IMR-90 (cell line): ENCODE measurements at regions not wholly inside any gene's neighbourhood (a gene's known extent, or its start where the extent isn't known, plus 50 kb on each side); places are given as distances from the start of the nearest gene placed in this dataset.

ENCODE experiments used
- ATAC-seq: fragments of 200-7000 bp; cut with Tn5 transposase; 2 replicates; pipeline ENCODE4 v1.9.1; 2020; ENCODE audit warnings: low read depth, mild to moderate bottlenecking, moderate library complexity
- BruUV-seq: library from RNA; stranded (reverse); fragments of 400-500 nt; replicated peaks from 2 replicates; lab custom pipeline; 2021; lab: Mats Ljungman, UMichigan
- CTCF ChIA-PET: fragments of 300-600 bp; formaldehyde crosslinking; extraction: SDS; loops from one replicate; lab custom pipeline; 2021; ENCODE audit warnings: antibody characterized with exemption; lab: Yijun Ruan, JAX
- POLR2A ChIA-PET: fragments of 300-600 bp; sonication (Branson Sonifier 250); formaldehyde crosslinking; loops from one replicate; lab custom pipeline; 2022; ENCODE audit warnings: antibody characterized with exemption; ENCODE audit not compliant: unreplicated experiment; lab: Charles Lee
- DNase-seq: peaks from one replicate; pipeline ENCODE4 v3.0.0; 2013
- H2AFZ ChIP-seq: replicated peaks from 2 replicates; pipeline ENCODE3; 2013; ENCODE audit warnings: low read length, mild to moderate bottlenecking; ENCODE audit not compliant: poor library complexity
- H2AK5ac ChIP-seq: 2 replicates; pipeline ENCODE4 v1.6.1; 2013; ENCODE audit warnings: low read depth, low read length, inconsistent platforms
- H2AK9ac ChIP-seq: replicated peaks from 2 replicates; pipeline ENCODE3; 2013; ENCODE audit warnings: mild to moderate bottlenecking, low read depth, low read length, moderate library complexity; ENCODE audit not compliant: poor library complexity
- H2BK120ac ChIP-seq: 2 replicates; pipeline ENCODE4 v1.6.1; 2013; ENCODE audit warnings: low read depth, low read length, inconsistent platforms
- H2BK15ac ChIP-seq: 3 replicates; pipeline ENCODE4 v1.6.1; 2013; ENCODE audit warnings: low read depth, low read length, inconsistent platforms
- H2BK20ac ChIP-seq: 2 replicates; pipeline ENCODE4 v1.6.1; 2013; ENCODE audit warnings: low read depth, mild to moderate bottlenecking, inconsistent platforms, low read length, moderate library complexity
- H2BK5ac ChIP-seq: 2 replicates; pipeline ENCODE4 v1.6.1; 2013; ENCODE audit warnings: mild to moderate bottlenecking, low read depth, low read length, inconsistent platforms; ENCODE audit not compliant: poor library complexity, severe bottlenecking
- H3K14ac ChIP-seq: replicated peaks from 2 replicates; pipeline ENCODE4 v1.6.1; 2013; ENCODE audit warnings: low read depth, low read length, inconsistent platforms
- H3K18ac ChIP-seq: 2 replicates; pipeline ENCODE4 v1.6.1; 2013; ENCODE audit warnings: low read depth, low read length, control low read depth
- H3K23ac ChIP-seq: 2 replicates; pipeline ENCODE4 v1.6.1; 2013; ENCODE audit warnings: low read depth, low read length, inconsistent platforms
- H3K27ac ChIP-seq: 2 replicates; pipeline ENCODE4 v1.5.1; 2013; ENCODE audit warnings: mild to moderate bottlenecking, control low read depth, low read length; ENCODE audit not compliant: insufficient read depth
- H3K27me3 ChIP-seq: 2 replicates; pipeline ENCODE4 v1.6.1; 2013; ENCODE audit warnings: low read length; ENCODE audit not compliant: control insufficient read depth, insufficient read depth
- H3K36me3 ChIP-seq: 2 replicates; pipeline ENCODE4 v1.6.1; 2013; ENCODE audit warnings: low read length, mixed read lengths; ENCODE audit not compliant: control insufficient read depth, insufficient read depth
- H3K4ac ChIP-seq: 2 replicates; pipeline ENCODE4 v1.6.1; 2013; ENCODE audit warnings: low read depth, low read length, inconsistent platforms
- H3K4me1 ChIP-seq: 2 replicates; pipeline ENCODE4 v1.6.1; 2013; ENCODE audit warnings: low read length, mixed read lengths; ENCODE audit not compliant: control insufficient read depth, insufficient read depth
- H3K4me2 ChIP-seq: 2 replicates; pipeline ENCODE4 v1.6.1; 2013; ENCODE audit warnings: low read depth, mild to moderate bottlenecking, control low read depth, low read length, moderate library complexity
- H3K4me3 ChIP-seq: 2 replicates; pipeline ENCODE4 v1.5.1; 2013; ENCODE audit warnings: low read depth, mild to moderate bottlenecking, control low read depth, low read length, moderate library complexity; ENCODE audit not compliant: insufficient read depth
- H3K56ac ChIP-seq: 2 replicates; pipeline ENCODE4 v1.6.1; 2013; ENCODE audit warnings: low read length, inconsistent platforms; ENCODE audit not compliant: insufficient read depth; ENCODE audit errors: extremely low read depth
- H3K79me1 ChIP-seq, 2 experiments: 2 replicates each; pipeline ENCODE4 v1.6.1; 2013; ENCODE audit warnings: low read length in 2 of 2, inconsistent platforms in 1 of 2, low read depth in 1 of 2
- H3K9ac ChIP-seq: 2 replicates; pipeline ENCODE4 v1.6.1; 2013; ENCODE audit warnings: low read depth, low read length, control low read depth
- H3K9me1 ChIP-seq: 2 replicates; pipeline ENCODE4 v1.6.1; 2013; ENCODE audit warnings: low read length, inconsistent platforms; ENCODE audit not compliant: insufficient read depth
- H3K9me3 ChIP-seq: 2 replicates; pipeline ENCODE4 v1.6.1; 2013; ENCODE audit warnings: low read length; ENCODE audit not compliant: control insufficient read depth, insufficient read depth
- H4K20me1 ChIP-seq: 2 replicates; pipeline ENCODE4 v1.6.1; 2013; ENCODE audit warnings: low read length, inconsistent platforms; ENCODE audit not compliant: insufficient read depth
- H4K5ac ChIP-seq: 2 replicates; pipeline ENCODE4 v1.6.1; 2013; ENCODE audit warnings: mild to moderate bottlenecking, low read depth, low read length, control low read depth
- H4K8ac ChIP-seq, 2 experiments: 2 replicates each; pipeline ENCODE4 v1.6.1; 2013; ENCODE audit warnings: low read depth in 2 of 2, low read length in 2 of 2, control low read depth in 1 of 2, inconsistent platforms in 1 of 2
- H4K91ac ChIP-seq: 2 replicates; pipeline ENCODE4 v1.6.1; 2013; ENCODE audit warnings: low read depth, low read length, inconsistent platforms; ENCODE audit not compliant: insufficient read depth
- BHLHE40 ChIP-seq: fragments of 150-350 bp; IDR thresholded peaks from 2 replicates; pipeline ENCODE4 v1.6.1; 2016; ENCODE audit warnings: mild to moderate bottlenecking, low read depth, low read length
- CEBPB ChIP-seq: IDR thresholded peaks from 2 replicates; pipeline ENCODE4 v1.6.1; 2012; ENCODE audit warnings: low read depth, low read length, improper control_type of control experiment
- CHD1 ChIP-seq: IDR thresholded peaks from 2 replicates; pipeline ENCODE4 v1.6.1; 2012; ENCODE audit warnings: low read depth, low read length, improper control_type of control experiment
- FOS ChIP-seq: fragments of 150-350 bp; IDR thresholded peaks from 2 replicates; pipeline ENCODE4 v1.6.1; 2016; ENCODE audit warnings: low read depth, low read length
- MAFK ChIP-seq: IDR thresholded peaks from 2 replicates; pipeline ENCODE4 v1.6.1; 2012; ENCODE audit warnings: low read depth, low read length, improper control_type of control experiment
- MAZ ChIP-seq: IDR thresholded peaks from 2 replicates; pipeline ENCODE4 v1.6.1; 2012; ENCODE audit warnings: low read depth, mild to moderate bottlenecking, low read length, improper control_type of control experiment, moderate library complexity, borderline replicate concordance
- MXI1 ChIP-seq: IDR thresholded peaks from 2 replicates; pipeline ENCODE4 v1.6.1; 2012; ENCODE audit warnings: low read depth, mild to moderate bottlenecking, low read length, moderate library complexity, borderline replicate concordance
- NFE2L2 ChIP-seq: fragments of 150-350 bp; IDR thresholded peaks from 2 replicates; pipeline ENCODE4 v1.6.1; 2016; ENCODE audit warnings: low read depth, mild to moderate bottlenecking, low read length
- POLR2A ChIP-seq: IDR thresholded peaks from 2 replicates; pipeline ENCODE4 v1.6.1; 2012; ENCODE audit warnings: mild to moderate bottlenecking, low read depth, low read length
- RAD21 ChIP-seq: IDR thresholded peaks from 2 replicates; pipeline ENCODE4 v1.6.1; 2012; ENCODE audit warnings: low read length, improper control_type of control experiment
- RCOR1 ChIP-seq: IDR thresholded peaks from 2 replicates; pipeline ENCODE4 v1.6.1; 2012; ENCODE audit warnings: mild to moderate bottlenecking, low read length, improper control_type of control experiment; ENCODE audit not compliant: insufficient replicate concordance
- RFX5 ChIP-seq: IDR thresholded peaks from 2 replicates; pipeline ENCODE4 v1.8.0; 2012; ENCODE audit warnings: low read depth, mild to moderate bottlenecking, low read length, moderate library complexity
- SMC3 ChIP-seq: fragments of 150-350 bp; IDR thresholded peaks from 2 replicates; pipeline ENCODE4 v1.6.1; 2016; ENCODE audit warnings: low read depth, mild to moderate bottlenecking, antibody characterized with exemption, low read length, moderate library complexity
- WGBS, 2 experiments: methylation state at CpG; one replicate each; pipeline versions ENCODE4 v1.1.5 to v1.1.7; 2013; ENCODE audit warnings: missing lambda C conversion rate in 2 of 2; ENCODE audit not compliant: insufficient read length in 1 of 2; ENCODE audit errors: extremely low coverage in 2 of 2; 5-methylcytosine and 5-hydroxymethylcytosine counted together
- dilution Hi-C: fragments of 300-500 bp; cut with HindIII; formaldehyde crosslinking; loops from one replicate; pipeline ENCODE4 v1.14.3; 2018; ENCODE audit warnings: low sequenced_read_pairs; ENCODE audit not compliant: unreplicated experiment
- in situ Hi-C: fragments of 300-500 bp; cut with MboI; formaldehyde crosslinking; loops from 3 replicates; pipeline ENCODE4 v1.14.3; 2019; ENCODE audit warnings: low sequenced_read_pairs, inconsistent platforms, mixed read lengths
- intact Hi-C: fragments of 100-400 bp; cut with micrococcal nuclease; formaldehyde crosslinking; loops from 2 replicates; pipeline ENCODE4 v1.10.0; 2022
- TF ChIP-seq, protein P1 (sequence below): fragments of 150-350 bp; IDR thresholded peaks from 2 replicates; pipeline ENCODE4 v1.6.1; 2016; ENCODE audit warnings: low read depth, mild to moderate bottlenecking, low read length, moderate library complexity, borderline replicate concordance
- TF ChIP-seq, protein P2 (sequence below): conservative IDR thresholded peaks from 2 replicates; pipeline ENCODE4 v1.5.1; 2012; ENCODE audit warnings: mild to moderate bottlenecking, low read depth, low read length, improper control_type of control experiment
- TF ChIP-seq, protein P3 (sequence below): fragments of 150-350 bp; IDR thresholded peaks from 2 replicates; pipeline ENCODE4 v1.6.1; 2017; ENCODE audit warnings: mild to moderate bottlenecking, antibody characterized with exemption, low read length, low read depth

- no CpG with 5 or more reads among the region's 2 CpGs for WGBS, 2 experiments
- dilution Hi-C loops (no loop called here), intact Hi-C loops (no loop called here), in situ Hi-C loops (loop anchor here (10.0 kb wide), 1 partner anchor 61 kb away; no protein-coding TSS in a partner anchor)
- H4K5ac ChIP-seq, result no peak overlapping the region
- H3K14ac ChIP-seq, result no peak overlapping the region
- no TSS peak for BruUV-seq
- no peak overlapping the region for H3K4me2 ChIP-seq
- no peak overlapping the region for H3K4me3 ChIP-seq
- no peaks in the 10 kb centered on the region for H3K36me3 ChIP-seq
- H3K4ac ChIP-seq, result no peak overlapping the region
- no peak overlapping the region for H3K27ac ChIP-seq
- no peak overlapping the region for H3K56ac ChIP-seq
- no peaks in the 10 kb centered on the region for H3K9me3 ChIP-seq
- H2AFZ ChIP-seq, result no peak overlapping the region
- no peak overlapping the region for H4K91ac ChIP-seq
- H3K4me1 ChIP-seq, result no peaks in the 10 kb centered on the region
- no peaks in the 10 kb centered on the region; the same call in 1 of the 2 replicates for H3K27me3 ChIP-seq
- H3K9ac ChIP-seq, result no peak overlapping the region
- no peak overlapping the region for H3K18ac ChIP-seq
- DNase-seq (no peak), ATAC-seq (no peak)
- H3K23ac ChIP-seq, result no peak overlapping the region
- no peak overlapping the region for H2AK9ac ChIP-seq
- H2BK120ac ChIP-seq, result no peak overlapping the region
- H4K20me1 ChIP-seq, result no peaks in the 10 kb centered on the region
- no peak overlapping the region for H2BK20ac ChIP-seq
- H3K79me1 ChIP-seq, result no peaks in the 10 kb centered on the region
- H2BK15ac ChIP-seq, result no peak overlapping the region
- no peaks in the 10 kb centered on the region for H3K9me1 ChIP-seq
- H2BK5ac ChIP-seq, result no peak overlapping the region
- TF ChIP-seq, protein P1, sequence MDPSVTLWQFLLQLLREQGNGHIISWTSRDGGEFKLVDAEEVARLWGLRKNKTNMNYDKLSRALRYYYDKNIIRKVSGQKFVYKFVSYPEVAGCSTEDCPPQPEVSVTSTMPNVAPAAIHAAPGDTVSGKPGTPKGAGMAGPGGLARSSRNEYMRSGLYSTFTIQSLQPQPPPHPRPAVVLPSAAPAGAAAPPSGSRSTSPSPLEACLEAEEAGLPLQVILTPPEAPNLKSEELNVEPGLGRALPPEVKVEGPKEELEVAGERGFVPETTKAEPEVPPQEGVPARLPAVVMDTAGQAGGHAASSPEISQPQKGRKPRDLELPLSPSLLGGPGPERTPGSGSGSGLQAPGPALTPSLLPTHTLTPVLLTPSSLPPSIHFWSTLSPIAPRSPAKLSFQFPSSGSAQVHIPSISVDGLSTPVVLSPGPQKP, result no peak
- no peak for TF ChIP-seq CHD1
- TF ChIP-seq SMC3, result no peak
- no peak for TF ChIP-seq CEBPB
- no peak for TF ChIP-seq RFX5
- TF ChIP-seq RCOR1, result no peak
- no peak for TF ChIP-seq MAFK
- TF ChIP-seq BHLHE40, result no peak
- TF ChIP-seq NFE2L2, result no peak
- no peak for TF ChIP-seq FOS
- TF ChIP-seq POLR2A, result no peak
- TF ChIP-seq, protein P2, sequence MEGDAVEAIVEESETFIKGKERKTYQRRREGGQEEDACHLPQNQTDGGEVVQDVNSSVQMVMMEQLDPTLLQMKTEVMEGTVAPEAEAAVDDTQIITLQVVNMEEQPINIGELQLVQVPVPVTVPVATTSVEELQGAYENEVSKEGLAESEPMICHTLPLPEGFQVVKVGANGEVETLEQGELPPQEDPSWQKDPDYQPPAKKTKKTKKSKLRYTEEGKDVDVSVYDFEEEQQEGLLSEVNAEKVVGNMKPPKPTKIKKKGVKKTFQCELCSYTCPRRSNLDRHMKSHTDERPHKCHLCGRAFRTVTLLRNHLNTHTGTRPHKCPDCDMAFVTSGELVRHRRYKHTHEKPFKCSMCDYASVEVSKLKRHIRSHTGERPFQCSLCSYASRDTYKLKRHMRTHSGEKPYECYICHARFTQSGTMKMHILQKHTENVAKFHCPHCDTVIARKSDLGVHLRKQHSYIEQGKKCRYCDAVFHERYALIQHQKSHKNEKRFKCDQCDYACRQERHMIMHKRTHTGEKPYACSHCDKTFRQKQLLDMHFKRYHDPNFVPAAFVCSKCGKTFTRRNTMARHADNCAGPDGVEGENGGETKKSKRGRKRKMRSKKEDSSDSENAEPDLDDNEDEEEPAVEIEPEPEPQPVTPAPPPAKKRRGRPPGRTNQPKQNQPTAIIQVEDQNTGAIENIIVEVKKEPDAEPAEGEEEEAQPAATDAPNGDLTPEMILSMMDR, result no peak
- TF ChIP-seq MXI1, result no peak
- no peak for TF ChIP-seq RAD21
- no peak for TF ChIP-seq MAZ
- TF ChIP-seq, protein P3, sequence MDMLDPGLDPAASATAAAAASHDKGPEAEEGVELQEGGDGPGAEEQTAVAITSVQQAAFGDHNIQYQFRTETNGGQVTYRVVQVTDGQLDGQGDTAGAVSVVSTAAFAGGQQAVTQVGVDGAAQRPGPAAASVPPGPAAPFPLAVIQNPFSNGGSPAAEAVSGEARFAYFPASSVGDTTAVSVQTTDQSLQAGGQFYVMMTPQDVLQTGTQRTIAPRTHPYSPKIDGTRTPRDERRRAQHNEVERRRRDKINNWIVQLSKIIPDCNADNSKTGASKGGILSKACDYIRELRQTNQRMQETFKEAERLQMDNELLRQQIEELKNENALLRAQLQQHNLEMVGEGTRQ, result no peak
- POLR2A ChIA-PET, result no interaction called here
- CTCF ChIA-PET, result no interaction called here
- no peak overlapping the region for H4K8ac ChIP-seq
- H2AK5ac ChIP-seq, result no peak overlapping the region
Measured at GRCh38 chr9:82675605-82676004, 387.3 kb downstream of the RASEF start.
